Ecto neural progenitor cell (in vitro differentiated cells): ENCODE measurements at regions not wholly inside any gene's neighbourhood (a gene's known extent, or its start where the extent isn't known, plus 50 kb on each side); places are given as distances from the start of the nearest gene placed in this dataset.
"Not testable (repeated sequence)": the region's sequence is repeated elsewhere in the genome, so short reads cannot be mapped to it uniquely, and the experiment has no call there.

ENCODE experiments used
- DNase-seq: peaks from one replicate; pipeline ENCODE4 v3.0.0-alpha.2; 2018; ENCODE audit warnings: low spot score

DNA sequence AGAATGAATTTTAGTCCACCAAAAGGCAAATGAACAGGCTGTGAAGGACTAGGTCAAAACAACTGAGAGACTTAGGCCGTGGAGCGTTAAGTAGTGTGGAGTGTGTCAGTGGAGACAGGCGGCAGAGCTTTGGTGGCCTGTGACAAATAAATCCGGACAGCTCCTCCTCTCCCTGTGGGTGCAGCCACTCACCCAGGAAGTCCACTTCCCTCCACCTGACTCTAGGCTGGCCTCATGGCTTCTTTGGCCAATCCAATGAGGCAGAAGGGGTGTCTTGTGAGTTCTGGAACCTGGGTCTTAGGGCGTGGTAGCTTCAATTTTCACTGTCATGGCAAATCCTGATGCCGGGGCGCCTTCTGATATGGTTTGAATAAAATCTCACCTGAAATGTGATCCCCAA is 180.9 kb upstream of the C14orf180 start:
- no peak for DNase-seq

DNA sequence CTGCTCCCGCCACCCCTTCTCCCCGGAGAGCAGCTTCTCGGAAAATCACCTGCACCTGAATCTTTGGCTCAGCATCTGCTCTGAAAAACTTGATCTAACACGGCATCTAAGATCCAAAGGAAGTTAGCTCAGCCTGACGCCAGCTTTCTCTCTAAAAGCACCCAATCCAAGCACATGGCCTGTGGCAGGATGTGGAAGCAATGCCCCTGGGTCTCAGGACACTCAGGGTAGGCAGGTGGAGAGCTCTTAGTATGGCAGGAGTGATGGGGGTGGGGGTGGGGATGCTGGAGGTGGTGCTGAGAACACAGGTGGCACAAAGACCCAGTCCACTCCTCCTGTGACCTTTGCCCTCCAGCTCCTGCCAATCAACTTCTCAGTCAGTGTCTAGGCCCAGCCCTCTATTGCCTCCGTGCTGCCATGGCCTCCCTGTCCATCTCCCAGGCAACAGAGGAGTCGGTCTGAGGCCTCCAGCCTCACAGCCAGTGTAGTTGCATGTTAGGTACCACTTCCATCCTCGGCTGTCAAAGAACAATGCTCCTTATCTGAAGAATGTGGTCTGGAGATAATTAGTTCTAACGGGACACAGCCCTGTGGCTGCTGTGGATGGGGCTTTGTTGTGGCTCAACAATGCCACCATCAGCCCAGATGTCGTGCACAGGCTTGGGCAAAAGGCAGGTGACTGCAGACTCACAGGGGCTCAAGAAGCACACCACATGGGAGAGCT is 180.0 kb upstream of the C14orf180 start:
- peak; percentile 54 for DNase-seq

DNA sequence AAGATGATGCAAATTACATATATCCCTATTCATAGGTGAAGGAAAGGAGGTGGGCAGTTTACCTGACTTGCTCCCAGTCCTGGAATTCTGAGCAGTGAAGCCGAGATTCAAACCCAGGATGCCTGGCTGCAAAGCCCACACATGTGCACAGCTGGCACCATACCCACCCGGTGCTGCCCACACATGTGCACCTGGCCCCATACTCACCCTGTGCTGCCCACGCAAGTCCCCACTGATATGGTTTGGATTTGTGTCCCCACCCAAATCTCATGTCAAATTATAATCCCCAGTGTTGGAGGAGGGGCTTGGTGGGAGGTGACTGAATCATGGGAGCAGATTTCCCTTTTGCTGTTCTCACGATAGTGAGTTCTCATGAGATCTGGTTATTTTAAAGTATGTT is 179.2 kb upstream of the C14orf180 start:
- DNase-seq: no peak

DNA sequence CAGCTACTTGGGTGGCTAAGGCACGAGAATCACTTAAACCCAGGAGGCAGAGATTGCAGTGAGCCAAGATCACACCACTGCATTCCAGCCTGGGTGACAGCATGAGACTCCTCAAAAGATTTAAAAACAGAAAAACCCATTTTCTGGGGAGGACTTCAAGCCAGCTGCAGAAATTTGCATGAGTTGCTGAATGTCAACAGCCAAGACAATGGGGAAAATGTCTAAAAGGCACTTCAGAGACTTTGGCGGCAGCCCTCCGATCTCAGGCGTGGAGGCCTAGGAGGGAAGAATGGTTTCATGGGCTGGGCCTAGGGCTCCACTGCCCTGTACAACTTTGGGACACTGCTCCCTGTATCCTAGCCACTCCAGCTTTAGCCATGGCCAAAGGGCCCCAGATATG is 177.8 kb upstream of the C14orf180 start:
- DNase-seq: peak; percentile 23

DNA sequence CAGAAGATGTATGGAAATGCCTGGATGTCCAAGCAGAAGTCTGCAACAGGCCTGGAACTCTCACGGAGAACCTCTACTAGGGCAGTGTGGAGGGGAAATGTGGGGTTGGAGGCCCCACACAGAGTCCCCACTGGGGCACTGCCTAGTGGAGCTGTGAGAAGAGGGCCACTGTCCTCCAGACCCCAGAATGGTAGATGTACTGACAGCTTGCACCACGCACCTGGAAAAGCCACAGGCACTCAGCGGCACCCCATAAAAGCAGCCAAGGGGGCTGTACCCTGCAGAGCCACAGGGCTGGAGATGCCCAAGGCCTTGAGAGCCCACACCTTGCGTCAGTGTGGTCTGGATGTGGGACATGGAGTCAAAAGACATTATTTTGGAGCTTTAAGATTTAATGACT is 177.3 kb upstream of the C14orf180 start:
- DNase-seq: peak; percentile 26

DNA sequence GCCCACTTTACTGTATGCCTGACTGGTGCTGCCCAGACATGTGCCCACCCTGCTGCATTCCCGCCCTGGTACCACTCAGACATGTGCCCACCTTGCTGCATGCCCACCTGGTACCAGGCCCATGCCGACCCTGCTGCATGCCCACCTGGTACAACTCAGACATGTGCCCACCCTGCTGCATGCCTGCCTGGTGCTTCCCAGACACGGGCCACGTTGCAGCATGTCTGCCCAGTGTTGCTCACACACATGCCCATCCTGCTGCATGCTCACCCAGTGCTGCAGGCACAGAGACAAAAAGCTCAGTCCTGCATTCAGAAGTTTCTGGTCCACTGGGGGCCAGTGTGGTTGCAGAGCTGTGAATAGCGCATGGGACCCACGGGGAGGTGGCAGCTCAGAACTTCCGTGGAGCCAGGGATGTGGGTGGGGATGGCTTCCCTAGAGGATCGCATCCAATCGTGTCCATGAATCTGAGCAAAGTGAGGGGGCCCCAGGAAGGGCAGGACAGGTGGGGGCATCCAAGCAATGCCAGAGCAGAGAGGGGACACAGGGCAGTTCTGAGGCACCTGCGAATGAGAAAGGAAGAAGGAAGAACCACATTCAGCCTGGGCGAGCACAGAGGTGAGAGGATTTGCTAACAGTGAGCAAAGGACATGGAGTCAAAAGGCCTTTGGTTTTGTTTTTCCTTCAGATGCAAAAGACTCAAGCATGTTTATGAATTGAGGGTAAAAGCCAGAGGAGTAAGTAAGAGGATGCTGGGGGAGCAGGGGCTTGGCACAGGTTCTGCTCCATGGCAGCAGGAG is 175.9 kb upstream of the C14orf180 start:
- peak; percentile 34 for DNase-seq

DNA sequence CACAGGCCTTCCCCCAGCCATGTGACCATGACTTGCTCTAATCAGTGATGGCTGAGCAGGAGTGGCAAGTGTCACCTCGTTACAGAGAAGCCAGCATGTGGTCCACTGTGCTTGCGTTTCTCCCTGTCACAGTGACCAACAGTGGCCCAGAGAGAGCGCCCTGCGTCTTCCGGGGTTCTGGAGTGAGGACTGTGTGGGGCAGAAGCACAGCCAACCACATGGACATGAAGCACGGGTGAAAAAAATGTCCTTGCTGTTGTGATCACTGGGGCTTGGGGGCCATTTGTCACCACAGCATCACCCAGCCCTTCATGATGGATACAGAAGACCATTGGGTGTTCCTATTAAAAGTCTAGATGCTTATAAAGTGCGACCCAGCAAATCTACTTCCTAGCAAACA is 174.6 kb upstream of the C14orf180 start:
- no peak for DNase-seq

DNA sequence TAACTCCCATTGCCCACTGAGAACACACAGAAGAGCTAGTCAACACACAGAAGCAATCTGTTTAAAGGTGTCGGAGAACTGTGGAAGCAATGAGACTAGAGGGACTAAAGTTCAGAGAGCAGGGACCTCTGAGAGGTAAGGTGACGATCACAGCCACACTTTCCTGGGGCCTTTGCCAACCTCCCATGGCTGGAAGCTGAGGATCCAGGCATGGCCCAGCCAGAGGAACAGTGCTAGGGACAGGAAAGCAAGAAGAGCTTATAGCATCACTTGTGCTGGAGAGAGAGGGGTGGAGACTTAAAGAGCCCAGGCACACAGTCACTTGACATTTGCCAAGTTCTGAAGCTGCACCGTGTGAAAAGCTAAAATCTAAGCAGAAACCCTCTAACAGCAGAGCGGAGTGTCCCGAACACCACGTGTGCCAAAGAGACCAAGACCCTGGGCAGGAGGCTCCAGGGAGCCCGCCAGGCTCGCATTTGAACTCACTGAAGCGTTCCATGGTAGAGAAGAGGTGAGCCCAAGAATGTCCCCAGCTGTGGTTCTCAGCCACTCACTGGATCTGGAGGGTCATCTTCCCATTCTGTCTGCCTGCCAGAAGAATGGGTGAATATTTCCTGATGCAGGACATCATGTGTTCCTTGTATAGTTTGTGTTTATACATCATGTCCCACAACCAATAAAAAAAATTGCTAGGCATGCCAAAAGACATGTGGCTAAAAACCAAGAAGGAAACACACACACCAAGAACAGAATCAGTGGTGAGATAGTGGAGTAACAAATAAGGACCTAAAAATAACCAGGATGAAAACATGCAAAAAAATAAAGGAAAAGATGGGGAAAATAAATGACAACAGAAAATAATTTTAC is 174.0 kb upstream of the C14orf180 start:
- peak; percentile 18 for DNase-seq

DNA sequence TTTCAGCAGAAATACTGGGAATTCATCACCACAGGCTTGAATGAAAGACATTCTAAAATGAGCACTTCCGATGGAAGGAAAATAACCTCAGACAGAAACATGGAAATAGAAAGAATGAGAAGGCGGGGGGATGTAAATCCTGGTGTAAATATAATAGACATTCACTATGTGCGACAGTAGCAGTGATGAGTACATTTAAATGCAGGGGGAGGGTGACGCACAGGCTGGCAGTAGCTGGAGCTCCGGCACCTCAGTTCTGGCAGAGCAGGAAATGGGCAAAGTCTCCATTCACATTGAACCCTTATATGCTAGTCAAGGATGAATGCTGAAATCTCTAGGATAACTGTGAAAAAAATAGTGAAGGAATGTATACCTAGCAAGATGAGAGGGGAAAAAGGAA is 172.7 kb upstream of the C14orf180 start:
- DNase-seq: no peak

DNA sequence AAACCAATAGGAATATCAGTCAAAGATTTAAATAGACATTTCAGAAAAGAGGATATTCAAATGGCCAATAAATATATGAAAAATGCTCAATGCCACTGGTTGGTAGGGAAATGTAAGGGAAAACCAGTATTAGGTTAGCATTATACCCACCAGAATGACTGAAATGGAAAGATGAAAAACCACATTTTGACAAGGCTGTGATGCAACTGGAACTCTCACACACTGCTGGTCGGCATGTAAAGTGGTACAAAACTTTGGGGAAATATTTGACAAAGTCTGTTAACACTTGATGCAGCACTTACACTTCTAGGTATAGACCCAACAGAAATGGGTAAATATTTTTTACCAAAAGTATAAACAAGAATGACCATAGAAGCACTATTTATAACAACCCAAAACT is 163.2 kb upstream of the C14orf180 start:
- DNase-seq: no peak

DNA sequence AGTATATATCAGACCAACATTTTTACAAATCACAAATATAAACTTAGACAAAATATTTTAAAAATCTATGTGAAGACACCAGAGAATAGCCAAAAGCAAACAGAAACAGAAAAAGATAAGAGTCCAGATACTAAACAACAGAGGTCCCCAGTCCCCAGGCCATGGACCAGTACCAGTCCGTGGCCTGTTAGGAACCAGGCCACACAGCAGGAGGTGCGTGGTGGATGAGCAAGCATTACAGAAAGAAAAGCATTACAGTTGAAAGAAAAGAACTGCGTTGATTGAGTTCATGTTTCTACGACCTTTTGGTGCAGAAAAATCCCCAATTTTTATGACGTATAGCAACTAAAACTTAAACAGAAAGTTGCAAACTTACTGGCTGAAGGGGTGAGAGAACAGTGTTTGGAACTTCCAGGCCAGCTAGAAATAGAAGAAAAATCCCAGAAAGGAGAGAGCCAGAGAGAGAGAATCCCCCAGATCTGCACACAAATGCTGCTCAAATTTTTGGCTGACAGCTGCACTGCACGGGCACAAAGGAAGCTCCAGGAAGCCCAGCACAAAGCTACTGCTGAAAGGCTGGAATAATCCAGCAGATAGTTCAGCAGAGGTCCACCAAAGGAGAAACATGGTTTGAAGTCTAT is 159.6 kb upstream of the C14orf180 start:
- DNase-seq: no peak

DNA sequence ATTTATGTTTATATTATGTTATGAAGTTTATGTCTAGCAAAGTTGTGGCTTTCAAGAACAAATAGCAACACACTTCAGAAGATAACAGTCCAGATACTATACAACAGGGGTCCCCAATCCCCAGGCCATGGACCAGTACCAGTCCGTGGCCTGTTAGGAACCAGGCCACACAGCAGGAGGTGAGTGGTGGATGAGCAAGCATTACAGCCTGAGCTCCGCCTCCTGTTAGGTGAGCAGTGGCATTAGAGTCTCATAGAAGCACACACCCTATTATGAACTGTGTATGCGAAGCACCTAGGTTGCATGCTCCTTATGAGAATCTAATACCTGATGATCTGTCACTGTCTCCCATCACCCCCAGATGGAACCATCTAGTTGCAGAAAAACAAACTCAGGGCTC is 159.0 kb upstream of the C14orf180 start:
- not testable (repeated sequence) for DNase-seq

DNA sequence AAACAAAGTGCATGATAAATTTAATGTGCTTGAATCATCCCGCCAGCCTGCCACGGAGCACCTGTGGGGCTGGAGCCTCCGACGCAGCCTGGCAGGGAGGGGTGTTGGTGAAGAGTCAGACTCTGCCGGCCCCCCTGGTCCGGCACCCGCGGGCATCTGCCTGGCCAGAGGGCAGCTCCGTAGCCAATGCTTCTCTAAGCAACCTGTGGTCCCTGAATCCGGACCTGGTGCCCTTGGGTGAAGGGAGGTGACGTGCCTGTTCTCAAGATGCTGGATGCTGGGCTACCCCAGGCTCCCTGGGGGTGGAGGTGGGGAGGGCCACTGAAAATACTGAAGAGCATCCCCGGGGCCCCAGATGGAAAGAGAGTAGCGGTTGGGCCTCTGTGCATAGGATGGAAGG is 158.6 kb upstream of the C14orf180 start:
- peak; percentile 45 for DNase-seq

DNA sequence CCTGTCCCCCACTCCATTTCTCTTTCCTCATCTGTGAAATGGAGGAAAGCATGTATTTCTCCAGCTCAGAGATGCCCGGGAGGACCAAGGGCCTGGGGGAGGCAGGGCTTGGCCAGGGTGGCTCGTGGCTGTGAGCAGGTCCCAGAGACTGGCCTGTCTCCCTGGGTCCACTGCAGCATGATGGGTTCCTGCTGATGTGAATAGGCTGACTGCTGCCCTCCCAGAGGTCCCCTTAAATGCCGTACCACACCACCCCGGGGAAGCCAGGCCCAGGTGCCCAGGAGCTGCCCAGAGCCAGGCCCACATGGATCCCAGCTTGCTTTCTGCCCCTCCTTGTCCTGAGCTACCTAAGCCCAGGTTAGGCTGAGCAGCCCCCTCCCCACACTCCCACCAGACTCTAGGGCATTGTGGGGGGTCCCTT is 158.2 kb upstream of the C14orf180 start:
- DNase-seq: no peak

DNA sequence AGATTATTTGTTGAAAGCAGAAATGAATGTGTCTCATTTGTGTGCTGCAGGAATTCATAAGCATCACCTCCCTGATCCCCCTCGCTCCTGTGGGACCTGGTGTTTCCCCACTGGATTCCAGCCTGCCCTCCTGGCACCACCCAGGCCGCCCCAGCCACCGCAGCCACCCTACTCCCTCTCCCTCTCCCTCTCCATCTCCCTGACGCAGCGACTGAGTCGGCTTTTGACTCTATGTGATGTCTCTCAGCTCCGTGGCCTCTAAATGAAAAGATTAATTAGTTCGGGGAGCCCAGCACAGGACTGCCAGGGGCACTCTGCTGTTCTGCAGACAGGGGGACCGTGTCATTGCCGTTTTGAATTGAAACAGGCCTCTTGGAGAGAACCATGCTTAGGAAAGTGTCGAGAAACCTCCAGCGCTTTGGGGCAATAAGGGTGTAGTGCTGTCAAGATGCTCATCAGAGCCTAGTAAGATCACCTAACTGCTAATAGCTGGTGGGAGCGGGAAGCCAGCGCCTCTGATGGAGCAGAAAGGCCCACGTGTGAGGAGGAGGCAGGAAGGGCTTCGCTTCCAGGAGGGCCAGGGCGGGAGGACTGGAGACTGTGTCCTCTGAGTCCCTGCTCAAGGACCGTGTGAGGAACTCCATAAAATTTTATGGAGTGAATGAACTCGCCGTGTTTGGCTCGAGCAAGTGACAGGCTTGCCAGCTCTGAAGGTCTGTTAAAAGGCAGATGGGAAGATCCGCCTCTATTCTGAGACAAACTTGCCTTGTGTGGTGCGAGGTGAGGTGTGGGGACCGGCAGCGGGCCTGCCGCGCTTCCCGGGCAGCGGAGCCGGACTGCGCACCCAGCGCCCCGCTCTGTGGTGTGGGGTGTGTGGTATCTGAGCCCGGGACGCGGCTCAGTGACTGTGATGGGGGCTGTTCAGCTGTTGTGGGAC is 157.4 kb upstream of the C14orf180 start:
- DNase-seq: peak; percentile 47

DNA sequence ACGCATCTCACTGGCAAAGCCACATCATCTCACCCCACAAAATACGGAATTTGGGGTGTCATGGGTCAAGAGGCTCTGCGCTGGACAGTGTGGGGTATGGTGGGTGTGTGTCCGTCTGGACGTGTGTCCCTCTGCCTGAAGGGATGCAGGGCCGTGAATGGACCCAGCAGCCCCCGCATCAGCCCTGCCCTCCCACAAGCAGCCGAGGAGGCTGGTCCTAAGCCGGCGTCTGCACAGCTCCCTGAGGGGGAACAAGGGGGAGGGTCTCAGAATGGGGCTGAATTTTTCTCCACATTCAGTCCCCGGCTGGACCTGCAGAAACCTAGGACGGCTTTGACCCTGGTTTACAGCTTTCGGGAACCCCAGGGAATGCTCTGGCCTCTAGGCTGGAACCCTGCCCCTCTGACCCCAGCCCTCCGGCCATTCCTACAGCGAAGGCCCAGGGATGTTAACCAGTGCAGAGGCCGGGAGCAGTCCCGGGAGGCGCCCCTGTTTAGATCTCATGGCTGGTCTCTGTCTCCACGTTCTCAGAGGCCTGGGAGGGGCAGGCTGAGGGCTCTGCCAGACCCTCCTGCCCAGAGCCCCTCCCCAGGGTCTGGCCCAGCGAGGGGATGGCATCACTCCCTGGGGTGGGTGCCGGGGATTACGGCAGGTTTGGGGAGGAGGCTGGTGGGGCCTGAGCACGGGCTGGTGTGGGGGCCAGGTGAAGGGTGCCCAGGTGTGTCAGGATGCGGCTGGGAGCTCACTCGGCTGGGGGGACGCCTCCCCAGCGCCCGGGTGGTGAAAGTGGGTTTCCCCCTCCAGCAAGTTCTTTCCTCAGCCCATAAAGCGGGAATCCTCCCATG is 156.5 kb upstream of the C14orf180 start:
- peak; percentile 52 for DNase-seq

DNA sequence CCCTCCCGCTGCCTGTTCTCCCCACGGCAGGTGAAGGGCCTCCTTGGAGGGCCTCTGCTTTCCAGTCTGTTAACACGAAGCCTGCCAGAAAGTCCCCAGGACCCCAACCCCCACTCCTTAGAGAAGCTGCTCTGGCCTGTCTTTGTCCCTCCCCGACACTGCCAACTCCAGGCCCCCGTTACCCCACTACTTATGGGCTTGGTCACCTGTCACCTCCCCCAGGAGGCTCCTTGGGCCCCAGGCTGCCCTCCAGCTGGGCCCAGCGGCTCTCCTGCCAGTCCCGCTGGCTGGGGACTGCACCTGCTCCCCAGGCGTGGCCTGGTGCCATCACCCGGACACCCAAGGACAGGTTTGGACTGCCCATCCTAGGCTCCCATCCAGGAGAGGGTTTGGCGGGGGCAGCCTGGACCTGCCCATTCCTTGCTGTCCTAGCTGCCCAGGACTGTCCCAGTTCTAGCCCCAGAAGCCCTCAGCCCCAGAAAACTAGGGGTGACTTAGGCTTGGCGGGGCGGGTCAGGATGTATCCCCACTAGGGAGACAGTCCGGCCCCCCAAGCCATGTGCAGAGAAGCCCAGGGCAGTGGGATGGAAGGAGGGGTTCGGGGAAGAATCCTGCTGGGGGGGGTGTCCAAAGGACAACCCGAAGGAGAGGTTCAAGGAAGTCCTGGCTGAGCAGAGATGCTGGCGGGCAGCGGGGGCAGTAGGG is 155.7 kb upstream of the C14orf180 start:
- DNase-seq: peak; percentile 46

DNA sequence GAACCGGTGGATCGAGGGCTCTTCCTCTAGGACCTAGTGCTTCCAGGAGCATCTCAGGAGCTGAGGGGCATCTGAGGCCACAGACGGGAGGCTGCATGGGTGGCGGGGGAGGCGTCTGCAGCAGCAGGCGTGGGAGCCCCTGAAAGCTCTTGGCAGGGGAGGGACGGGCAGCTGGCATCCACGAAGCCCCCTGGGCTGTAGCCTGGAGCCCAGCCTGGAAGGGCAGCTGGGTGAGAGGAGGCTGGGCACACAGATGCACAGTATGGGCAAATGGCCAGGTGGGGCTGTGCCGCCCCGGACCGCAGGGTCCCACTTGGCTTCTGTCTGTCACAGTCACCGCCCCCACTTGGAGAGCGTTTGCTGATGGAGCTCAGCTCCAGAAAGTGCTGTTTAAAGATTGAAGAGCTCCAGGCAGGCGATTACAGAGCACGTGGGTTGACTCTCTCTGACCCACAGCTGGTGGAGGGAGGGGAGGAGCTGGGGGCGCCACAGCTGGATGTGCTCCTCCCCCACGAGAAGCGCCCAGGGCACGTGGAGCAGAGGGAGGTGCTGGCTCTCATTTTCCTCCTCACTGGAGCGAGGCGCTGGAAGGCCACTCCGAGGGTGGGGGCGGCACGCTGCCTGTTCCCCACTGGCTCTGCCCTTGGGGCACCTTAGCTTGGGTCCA is 155.0 kb upstream of the C14orf180 start:
- peak; percentile 54 for DNase-seq

DNA sequence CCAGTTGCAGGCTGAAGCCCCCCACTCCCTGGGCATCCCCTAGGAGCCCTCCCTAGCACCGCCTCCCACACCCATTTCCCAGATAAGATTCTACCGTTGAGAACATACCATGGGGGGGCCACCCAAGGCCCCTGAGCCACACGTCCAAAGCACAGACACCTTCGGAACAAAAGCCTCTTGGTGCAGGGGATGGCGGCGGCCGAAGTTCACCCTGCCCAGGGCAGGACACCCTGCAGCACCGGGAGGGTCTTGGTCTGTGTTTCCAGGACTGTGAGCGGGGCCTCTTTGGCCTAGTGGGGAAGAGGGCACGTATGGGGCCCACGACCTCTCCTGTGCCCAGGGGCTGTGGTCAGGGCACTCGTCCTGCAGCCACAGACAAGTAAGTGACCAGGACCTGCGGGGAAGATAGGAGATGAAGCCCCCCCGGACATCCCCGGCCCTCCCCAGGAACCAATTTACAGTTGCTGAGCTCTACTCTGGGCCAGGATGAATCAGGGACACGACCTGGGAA is 154.3 kb upstream of the C14orf180 start:
- DNase-seq: no peak
